K562 (cell line): ENCODE measurements at regions not wholly inside any gene's neighbourhood (a gene's known extent, or its start where the extent isn't known, plus 50 kb on each side); places are given as distances from the start of the nearest gene placed in this dataset.

Experiments
- ATAC-seq: fragments of 200-7000 bp; cut with Tn5 transposase; 3 replicates; pipeline ENCODE4 v1.9.1; 2020; ENCODE audit warnings: moderate library complexity
- BruUV-seq: library from RNA; stranded (reverse); fragments of 400-500 nt; replicated peaks from 2 replicates; lab custom pipeline; 2021; lab: Mats Ljungman, UMichigan
- CTCF ChIA-PET: fragments of 300-600 bp; formaldehyde crosslinking; extraction: SDS; loops from one replicate; lab custom pipeline; 2021; ENCODE audit warnings: low intra/inter-chr PET ratio; lab: Yijun Ruan, JAX
- POLR2A ChIA-PET: fragments of 300-600, 350-650 bp; sonication (Branson Sonifier 250); formaldehyde crosslinking; extraction: SDS; loops from one replicate; lab custom pipeline; 2021; ENCODE audit warnings: antibody characterized with exemption, inconsistent platforms; lab: Yijun Ruan, JAX
- DNase-seq, 4 experiments: peaks; one replicate each; pipeline versions ENCODE4 v3.0.0 to v3.0.0-alpha.2; 2011 to 2018; ENCODE audit warnings: low spot score in 3 of 4, mixed read lengths in 3 of 4; ENCODE audit errors: extremely low read depth in 1 of 4
- FAIRE-seq: peaks from 2 replicates; lab custom pipeline; 2011; peaks lifted over from hg19 to GRCh38; lab: Jason Lieb, UNC
- H2AFZ ChIP-seq: 2 replicates; pipeline ENCODE4 v1.6.0; 2011; ENCODE audit warnings: low read depth, low read length, control low read depth, inconsistent platforms
- H3K27ac ChIP-seq: fragments of 200-600 bp; 3 replicates; pipeline ENCODE4 v1.8.0; 2011; ENCODE audit warnings: low read depth, mild to moderate bottlenecking, control low read depth, inconsistent platforms, low read length, moderate library complexity, mixed read lengths; ENCODE audit errors: extremely low read depth
- H3K27me3 ChIP-seq, 2 experiments: fragments of 300-600 bp in 1 of 2; 2 replicates in 1 of 2; 3 replicates in 1 of 2; pipeline versions ENCODE4 v1.6.0 to v1.8.0; 2011; ENCODE audit warnings: inconsistent platforms in 2 of 2, low read length in 2 of 2, mild to moderate bottlenecking in 1 of 2, mixed read lengths in 1 of 2, moderate library complexity in 1 of 2; ENCODE audit not compliant: control insufficient read depth in 2 of 2, insufficient read depth in 2 of 2
- H3K36me3 ChIP-seq: fragments of 300-600 bp; 3 replicates; pipeline ENCODE4 v1.8.0; 2011; ENCODE audit warnings: mild to moderate bottlenecking, low read length, inconsistent platforms; ENCODE audit not compliant: control insufficient read depth, insufficient read depth
- H3K4me1 ChIP-seq, 2 experiments: fragments of 200-600 bp in 1 of 2; replicated peaks in 1 of 2; 2 replicates in 1 of 2; 3 replicates in 1 of 2; pipeline versions ENCODE4 v1.5.1 to v1.8.0; 2011; ENCODE audit warnings: inconsistent platforms in 2 of 2, low read length in 2 of 2, mild to moderate bottlenecking in 1 of 2, mixed read lengths in 1 of 2, moderate library complexity in 1 of 2; ENCODE audit not compliant: control insufficient read depth in 2 of 2, insufficient read depth in 2 of 2
- H3K4me2 ChIP-seq: 2 replicates; pipeline ENCODE4 v1.6.1; 2011; ENCODE audit warnings: low read length, control low read depth, inconsistent platforms, mixed read lengths; ENCODE audit not compliant: insufficient read depth
- H3K4me3 ChIP-seq: fragments of 200-600 bp; sonication (generic), shearing (Covaris generic); 2 replicates; pipeline ENCODE4 v1.5.1; 2016; ENCODE audit warnings: control low read depth, inconsistent platforms
- H3K79me2 ChIP-seq: fragments of 200-600 bp; 3 replicates; pipeline ENCODE4 v1.8.0; 2011; ENCODE audit warnings: low read length, inconsistent platforms; ENCODE audit not compliant: control insufficient read depth, insufficient read depth
- H3K9ac ChIP-seq, 2 experiments: 2 replicates each; pipeline versions ENCODE4 v1.6.0 to v1.6.1; 2011; ENCODE audit warnings: low read depth in 2 of 2, low read length in 2 of 2, control low read depth in 1 of 2, inconsistent platforms in 1 of 2, mild to moderate bottlenecking in 1 of 2, mixed read lengths in 1 of 2; ENCODE audit not compliant: insufficient read depth in 1 of 2
- H3K9me1 ChIP-seq: one replicate; pipeline ENCODE4 v1.6.0; 2011; ENCODE audit warnings: inconsistent platforms, mild to moderate bottlenecking, low read length, moderate library complexity; ENCODE audit not compliant: control insufficient read depth, insufficient read depth
- H3K9me3 ChIP-seq: replicated peaks from 2 replicates; pipeline ENCODE4 v1.5.1; 2011; ENCODE audit warnings: low read depth, low read length, inconsistent platforms; ENCODE audit not compliant: control insufficient read depth, insufficient read depth
- H4K20me1 ChIP-seq: replicated peaks from 2 replicates; pipeline ENCODE4 v1.6.1; 2011; ENCODE audit warnings: low read length, inconsistent platforms, mixed read lengths; ENCODE audit not compliant: control insufficient read depth, insufficient read depth
- BCL6 ChIP-seq: fragments of 250-450 bp; sonication (Bioruptor Pico); IDR thresholded peaks from 2 replicates; pipeline ENCODE4 v1.4.0; 2020
- L3MBTL2 ChIP-seq: fragments of 450-650 bp; IDR thresholded peaks from 2 replicates; pipeline ENCODE4 v1.6.1; 2016; ENCODE audit warnings: mild to moderate bottlenecking, moderate library complexity
- TCF3 ChIP-seq: sonication (generic); formaldehyde crosslinking; IDR thresholded peaks from 2 replicates; pipeline ENCODE4 v1.4.0; 2020; ENCODE audit warnings: mild to moderate bottlenecking, missing genetic modification reagents
- TOE1 ChIP-seq, 2 experiments: fragments of 450-650 bp in 1 of 2; sonication (generic) in 1 of 2; formaldehyde crosslinking in 1 of 2; IDR thresholded peaks; 2 replicates each; pipeline versions ENCODE4 v1.7.1 to v1.8.0; 2016 to 2022; ENCODE audit warnings: borderline replicate concordance in 2 of 2, mild to moderate bottlenecking in 2 of 2, antibody characterized with exemption in 1 of 2, inconsistent platforms in 1 of 2, low read depth in 1 of 2, missing genetic modification reagents in 1 of 2, moderate library complexity in 1 of 2
- in situ Hi-C: fragments of 300-500 bp; cut with MboI; formaldehyde crosslinking; loops from 4 replicates; pipeline ENCODE4 v1.15.0; 2018; ENCODE audit warnings: inconsistent platforms, mixed read lengths
- intact Hi-C: fragments of 100-400 bp; cut with micrococcal nuclease; formaldehyde crosslinking; loops from 2 replicates; pipeline ENCODE4 v1.14.2; 2022
- TF ChIP-seq, protein P1 (sequence below): fragments of 250-450 bp; sonication (Bioruptor Pico); IDR thresholded peaks from 2 replicates; pipeline ENCODE4 v1.9.0; 2021; ENCODE audit warnings: mild to moderate bottlenecking
- TF ChIP-seq, protein P2 (sequence below), 2 experiments: fragments of 450-650 bp; IDR thresholded peaks; 2 replicates each; pipeline ENCODE4 v1.6.1; 2016; ENCODE audit warnings: mild to moderate bottlenecking in 2 of 2, borderline replicate concordance in 1 of 2, low read depth in 1 of 2, moderate library complexity in 1 of 2
- TF ChIP-seq, protein P3 (sequence below): fragments of 250-450 bp; sonication (Bioruptor Pico); IDR thresholded peaks from 2 replicates; pipeline ENCODE4 v1.5.0; 2022; ENCODE audit warnings: mild to moderate bottlenecking
- TF ChIP-seq, protein P4 (sequence below): fragments of 450-650 bp; IDR thresholded peaks from 2 replicates; pipeline ENCODE4 v1.6.1; 2018; ENCODE audit warnings: mild to moderate bottlenecking, low read depth; ENCODE audit not compliant: partially characterized antibody

DNA sequence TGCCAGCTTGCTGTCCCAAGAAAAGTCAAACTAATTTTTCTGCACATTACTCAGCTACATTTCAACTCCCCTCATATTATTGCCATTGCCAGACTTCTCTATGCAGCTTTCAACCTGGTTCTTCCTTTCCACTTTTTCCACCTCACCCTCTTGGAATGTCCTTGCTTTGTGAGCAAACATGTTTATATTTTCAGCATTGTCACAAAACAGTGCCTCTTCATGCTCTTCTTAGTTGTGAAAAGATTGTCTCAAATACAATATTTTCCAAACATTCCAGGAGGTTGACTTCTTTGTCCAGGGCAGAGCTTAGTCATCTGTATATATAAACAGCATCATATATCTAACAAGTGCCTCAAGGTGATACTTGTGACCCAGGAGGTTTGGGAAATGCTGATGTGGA lies 803.3 kb upstream of the CELF4 start:
- no peak for FAIRE-seq
- BruUV-seq = no TSS peak
- H2AFZ ChIP-seq = no peak overlapping the region
- TF ChIP-seq, protein P1, sequence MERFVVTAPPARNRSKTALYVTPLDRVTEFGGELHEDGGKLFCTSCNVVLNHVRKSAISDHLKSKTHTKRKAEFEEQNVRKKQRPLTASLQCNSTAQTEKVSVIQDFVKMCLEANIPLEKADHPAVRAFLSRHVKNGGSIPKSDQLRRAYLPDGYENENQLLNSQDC (CRISPR knock-in tag) = no peak
- TF ChIP-seq, protein P2, sequence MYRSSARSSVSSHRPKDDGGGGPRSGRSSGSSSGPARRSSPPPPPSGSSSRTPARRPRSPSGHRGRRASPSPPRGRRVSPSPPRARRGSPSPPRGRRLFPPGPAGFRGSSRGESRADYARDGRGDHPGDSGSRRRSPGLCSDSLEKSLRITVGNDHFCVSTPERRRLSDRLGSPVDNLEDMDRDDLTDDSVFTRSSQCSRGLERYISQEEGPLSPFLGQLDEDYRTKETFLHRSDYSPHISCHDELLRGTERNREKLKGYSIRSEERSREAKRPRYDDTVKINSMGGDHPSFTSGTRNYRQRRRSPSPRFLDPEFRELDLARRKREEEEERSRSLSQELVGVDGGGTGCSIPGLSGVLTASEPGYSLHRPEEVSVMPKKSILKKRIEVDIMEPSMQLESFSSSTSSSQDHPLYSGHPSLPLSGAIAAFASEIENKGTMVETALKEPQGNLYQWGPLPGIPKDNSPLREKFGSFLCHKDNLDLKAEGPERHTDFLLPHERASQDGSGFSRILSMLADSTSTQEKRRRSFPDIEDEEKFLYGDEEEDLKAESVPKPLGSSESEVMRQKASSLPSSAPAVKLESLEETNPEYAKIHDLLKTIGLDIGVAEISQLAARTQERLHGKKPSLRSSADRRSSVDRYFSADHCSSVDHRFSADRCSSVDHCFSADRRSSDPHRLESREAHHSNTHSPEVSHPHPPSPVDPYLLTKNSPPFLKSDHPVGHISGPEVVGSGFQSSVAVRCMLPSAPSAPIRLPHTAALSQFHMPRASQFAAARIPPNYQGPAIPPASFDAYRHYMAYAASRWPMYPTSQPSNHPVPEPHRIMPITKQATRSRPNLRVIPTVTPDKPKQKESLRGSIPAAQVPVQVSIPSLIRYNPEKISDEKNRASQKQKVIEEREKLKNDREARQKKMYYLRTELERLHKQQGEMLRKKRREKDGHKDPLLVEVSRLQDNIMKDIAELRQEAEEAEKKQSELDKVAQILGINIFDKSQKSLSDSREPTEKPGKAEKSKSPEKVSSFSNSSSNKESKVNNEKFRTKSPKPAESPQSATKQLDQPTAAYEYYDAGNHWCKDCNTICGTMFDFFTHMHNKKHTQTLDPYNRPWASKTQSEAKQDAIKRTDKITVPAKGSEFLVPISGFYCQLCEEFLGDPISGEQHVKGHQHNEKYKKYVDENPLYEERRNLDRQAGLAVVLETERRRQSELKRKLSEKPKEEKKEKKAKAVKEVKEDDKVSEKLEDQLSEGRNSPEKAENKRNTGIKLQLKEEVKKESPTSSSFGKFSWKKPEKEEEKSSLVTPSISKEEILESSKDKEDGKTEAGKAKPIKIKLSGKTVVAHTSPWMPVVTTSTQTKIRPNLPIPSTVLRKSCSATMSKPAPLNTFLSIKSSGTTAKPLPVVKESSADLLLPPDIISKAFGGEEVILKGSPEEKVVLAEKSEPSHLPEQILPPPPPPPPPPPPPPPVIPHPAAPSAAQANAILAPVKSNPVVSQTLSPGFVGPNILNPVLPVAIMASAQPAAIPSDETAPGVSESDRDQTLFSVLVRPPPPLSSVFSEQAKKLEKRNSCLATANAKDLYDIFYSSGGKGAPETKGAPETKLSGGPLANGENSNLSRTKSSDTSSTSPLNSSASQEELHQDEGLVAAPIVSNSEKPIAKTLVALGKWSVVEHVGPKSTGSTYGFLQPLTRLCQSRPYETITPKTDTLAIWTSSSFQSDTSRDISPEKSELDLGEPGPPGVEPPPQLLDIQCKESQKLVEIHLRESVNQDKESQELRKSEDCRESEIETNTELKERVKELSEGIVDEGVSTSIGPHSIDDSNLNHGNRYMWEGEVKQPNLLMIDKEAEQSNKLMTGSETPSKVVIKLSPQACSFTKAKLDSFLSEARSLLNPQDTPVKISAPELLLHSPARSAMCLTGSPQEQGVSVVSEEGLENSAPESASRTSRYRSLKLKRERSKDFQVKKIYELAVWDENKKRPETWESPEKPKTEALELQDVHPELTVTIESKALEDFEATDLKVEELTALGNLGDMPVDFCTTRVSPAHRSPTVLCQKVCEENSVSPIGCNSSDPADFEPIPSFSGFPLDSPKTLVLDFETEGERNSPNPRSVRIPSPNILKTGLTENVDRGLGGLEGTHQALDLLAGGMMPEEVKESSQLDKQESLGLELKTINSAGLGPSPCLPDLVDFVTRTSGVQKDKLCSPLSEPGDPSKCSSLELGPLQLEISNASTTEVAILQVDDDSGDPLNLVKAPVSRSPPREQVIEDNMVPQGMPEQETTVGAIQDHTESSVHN (IDR thresholded peaks at IDR 0.05; ENCODE audit: borderline replicate concordance in 1 of 2, low read depth in 1 of 2) = no peak
- TF ChIP-seq BCL6 (CRISPR knock-in tag) = no peak
- TF ChIP-seq, protein P3, sequence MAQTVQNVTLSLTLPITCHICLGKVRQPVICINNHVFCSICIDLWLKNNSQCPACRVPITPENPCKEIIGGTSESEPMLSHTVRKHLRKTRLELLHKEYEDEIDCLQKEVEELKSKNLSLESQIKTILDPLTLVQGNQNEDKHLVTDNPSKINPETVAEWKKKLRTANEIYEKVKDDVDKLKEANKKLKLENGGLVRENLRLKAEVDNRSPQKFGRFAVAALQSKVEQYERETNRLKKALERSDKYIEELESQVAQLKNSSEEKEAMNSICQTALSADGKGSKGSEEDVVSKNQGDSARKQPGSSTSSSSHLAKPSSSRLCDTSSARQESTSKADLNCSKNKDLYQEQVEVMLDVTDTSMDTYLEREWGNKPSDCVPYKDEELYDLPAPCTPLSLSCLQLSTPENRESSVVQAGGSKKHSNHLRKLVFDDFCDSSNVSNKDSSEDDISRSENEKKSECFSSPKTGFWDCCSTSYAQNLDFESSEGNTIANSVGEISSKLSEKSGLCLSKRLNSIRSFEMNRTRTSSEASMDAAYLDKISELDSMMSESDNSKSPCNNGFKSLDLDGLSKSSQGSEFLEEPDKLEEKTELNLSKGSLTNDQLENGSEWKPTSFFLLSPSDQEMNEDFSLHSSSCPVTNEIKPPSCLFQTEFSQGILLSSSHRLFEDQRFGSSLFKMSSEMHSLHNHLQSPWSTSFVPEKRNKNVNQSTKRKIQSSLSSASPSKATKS (CRISPR knock-in tag) = no peak
- TF ChIP-seq TCF3 = no peak
- TF ChIP-seq, protein P4, sequence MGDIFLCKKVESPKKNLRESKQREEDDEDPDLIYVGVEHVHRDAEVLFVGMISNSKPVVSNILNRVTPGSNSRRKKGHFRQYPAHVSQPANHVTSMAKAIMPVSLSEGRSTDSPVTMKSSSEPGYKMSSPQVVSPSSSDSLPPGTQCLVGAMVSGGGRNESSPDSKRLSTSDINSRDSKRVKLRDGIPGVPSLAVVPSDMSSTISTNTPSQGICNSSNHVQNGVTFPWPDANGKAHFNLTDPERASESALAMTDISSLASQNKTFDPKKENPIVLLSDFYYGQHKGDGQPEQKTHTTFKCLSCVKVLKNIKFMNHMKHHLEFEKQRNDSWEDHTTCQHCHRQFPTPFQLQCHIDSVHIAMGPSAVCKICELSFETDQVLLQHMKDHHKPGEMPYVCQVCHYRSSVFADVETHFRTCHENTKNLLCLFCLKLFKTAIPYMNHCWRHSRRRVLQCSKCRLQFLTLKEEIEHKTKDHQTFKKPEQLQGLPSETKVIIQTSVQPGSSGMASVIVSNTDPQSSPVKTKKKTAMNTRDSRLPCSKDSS = no peak
- no peak for TF ChIP-seq L3MBTL2
- no peak for TF ChIP-seq TOE1 (IDR thresholded peaks at IDR 0.05; ENCODE audit: borderline replicate concordance)
- TF ChIP-seq TOE1 (CRISPR knock-in tag; IDR thresholded peaks at IDR 0.05; ENCODE audit: borderline replicate concordance, low read depth) = no peak

More for the DNA sequence above, 803.3 kb upstream of the CELF4 start:
- intact Hi-C loops (no loop called here), in situ Hi-C loops (no loop called here)
- ChIA-PET CTCF (no interaction called here), POLR2A (no interaction called here)
- ATAC-seq (no peak), DNase-seq (no peak)
- Histone ChIP-seq H3K36me3 (no peaks in the 10 kb centered on the region), H3K9ac (no peak overlapping the region), H3K9me1 (no peaks in the 10 kb centered on the region), H3K4me3 (no peak overlapping the region), H3K9me3 (no peaks in the 10 kb centered on the region; the same call in 1 of the 2 replicates), H3K27me3 (no peaks in the 10 kb centered on the region), H4K20me1 (no peaks in the 10 kb centered on the region), H3K4me1 (no peaks in the 10 kb centered on the region), H3K4me2 (no peak overlapping the region), H3K27ac (no peak overlapping the region), H3K79me2 (no peaks in the 10 kb centered on the region)
